HG03103 (cell line): ENCODE measurements at regions not wholly inside any gene's neighbourhood (a gene's known extent, or its start where the extent isn't known, plus 50 kb on each side); places are given as distances from the start of the nearest gene placed in this dataset.
"Not testable (repeated sequence)": the region's sequence is repeated elsewhere in the genome, so short reads cannot be mapped to it uniquely, and the experiment has no call there.

Experiments
- ATAC-seq: cut with Tn5 transposase; IDR thresholded peaks from one replicate; pipeline ENCODE4 v1.9.1; 2021; ENCODE audit warnings: low read depth; ENCODE audit not compliant: unreplicated experiment

GRCh38 chr12:131615326-131616042 is 95.4 kb upstream of the SFSWAP start:
- ATAC-seq, result no peak

- ATAC-seq, result no peak
Observed at GRCh38 chr12:131616043-131616700, 94.7 kb upstream of the SFSWAP start.

GRCh38 chr12:131616738-131617137 is 94.2 kb upstream of the SFSWAP start:
- ATAC-seq, result no peak

GRCh38 chr12:131617179-131617578 is 93.7 kb upstream of the SFSWAP start:
- ATAC-seq, result no peak

- ATAC-seq, result no peak
Observed at GRCh38 chr12:131617596-131618302, 93.1 kb upstream of the SFSWAP start.

- no peak for ATAC-seq
Observed at GRCh38 chr12:131618303-131618658, 92.6 kb upstream of the SFSWAP start.

- no peak for ATAC-seq
Observed at GRCh38 chr12:131618701-131619100, 92.2 kb upstream of the SFSWAP start.

GRCh38 chr12:131619106-131619642 is 91.7 kb upstream of the SFSWAP start:
- ATAC-seq, result no peak

- ATAC-seq, result no peak
Observed at GRCh38 chr12:131619736-131620506, 91.0 kb upstream of the SFSWAP start.

GRCh38 chr12:131620520-131620919 is 90.4 kb upstream of the SFSWAP start:
- no peak for ATAC-seq

GRCh38 chr12:131620946-131621681 is 89.8 kb upstream of the SFSWAP start:
- no peak for ATAC-seq

- no peak for ATAC-seq
Observed at GRCh38 chr12:131621701-131622421, 89.0 kb upstream of the SFSWAP start.

- no peak for ATAC-seq
Observed at GRCh38 chr12:131622422-131622955, 88.4 kb upstream of the SFSWAP start.

- ATAC-seq, result not testable (repeated sequence)
Observed at GRCh38 chr12:131623404-131624368, 87.2 kb upstream of the SFSWAP start.

GRCh38 chr12:131624369-131624739 is 86.5 kb upstream of the SFSWAP start:
- ATAC-seq, result not testable (repeated sequence)

GRCh38 chr12:131624756-131625501 is 86.0 kb upstream of the SFSWAP start:
- not testable (repeated sequence) for ATAC-seq
